Hippocampal formation (tissue), 2 donors: ENCODE measurements at regions not wholly inside any gene's neighbourhood (a gene's known extent, or its start where the extent isn't known, plus 50 kb on each side); places are given as distances from the start of the nearest gene placed in this dataset.
"Not testable (repeated sequence)": the region's sequence is repeated elsewhere in the genome, so short reads cannot be mapped to it uniquely, and the experiment has no call there.

ENCODE experiments used
- DNase-seq, 2 donors: peaks; one replicate each; lab custom pipeline; 2025; lab: John Stamatoyannopoulos, UW

DNA sequence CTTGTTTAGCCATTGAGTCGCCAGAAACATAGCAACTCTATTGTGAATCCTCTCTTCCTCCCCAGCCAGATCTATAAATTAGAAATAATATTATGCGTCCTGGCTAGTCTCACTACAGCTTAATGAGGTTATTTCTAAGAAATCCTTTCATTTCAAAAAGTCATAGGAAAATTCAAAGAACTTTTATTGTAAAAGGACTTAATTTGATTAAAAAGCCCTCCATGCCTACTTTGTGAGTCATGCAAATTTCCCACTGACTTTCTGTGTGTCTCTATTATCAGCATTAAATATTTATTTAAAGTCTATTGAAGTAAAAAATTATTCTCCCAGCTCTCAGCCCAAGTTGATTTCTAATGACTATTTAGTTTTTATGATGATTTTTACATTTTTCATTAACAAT is 160.7 kb downstream of the PHLDA1 start:
- no peak for DNase-seq

DNA sequence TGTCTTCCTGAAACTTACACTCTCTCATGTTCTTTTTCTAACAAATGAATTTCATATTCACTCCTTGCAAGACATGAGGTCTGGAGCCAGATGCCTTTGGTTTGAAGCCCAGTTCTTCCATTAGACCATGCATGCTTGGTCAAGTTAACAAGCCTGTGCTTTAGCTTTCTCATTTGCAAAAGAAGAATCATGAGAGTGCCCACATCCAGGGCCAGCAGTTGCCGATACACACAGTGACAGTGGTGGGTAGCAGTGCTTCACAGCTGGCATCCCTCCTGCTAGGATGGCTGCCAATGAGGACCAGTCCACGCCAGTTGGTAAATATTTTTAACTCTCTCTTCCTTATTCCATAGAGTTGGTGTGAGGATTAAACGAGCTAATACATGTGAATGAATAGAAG is 163.1 kb downstream of the PHLDA1 start:
- peak in 1 of 2 donors; percentile 17 for DNase-seq

DNA sequence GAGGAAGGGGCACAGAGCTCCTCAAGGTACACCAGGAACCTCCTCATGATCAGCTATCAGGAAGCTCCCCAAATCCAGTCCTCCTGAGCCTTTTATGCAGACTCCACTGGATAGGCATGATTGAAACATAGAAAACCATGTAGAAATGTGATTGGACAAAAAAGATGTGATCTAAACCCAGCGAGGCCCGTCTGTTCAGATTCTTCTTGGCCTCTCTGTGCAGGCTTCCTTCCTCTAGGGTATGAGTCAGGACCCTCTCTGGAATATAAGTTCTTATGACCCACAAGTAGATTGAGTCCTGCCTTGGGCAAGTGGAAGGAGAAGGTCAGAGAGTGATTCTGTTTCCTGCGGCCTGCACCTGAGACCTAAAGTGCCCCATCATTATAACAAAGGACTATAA is 166.3 kb downstream of the PHLDA1 start:
- DNase-seq = no peak

DNA sequence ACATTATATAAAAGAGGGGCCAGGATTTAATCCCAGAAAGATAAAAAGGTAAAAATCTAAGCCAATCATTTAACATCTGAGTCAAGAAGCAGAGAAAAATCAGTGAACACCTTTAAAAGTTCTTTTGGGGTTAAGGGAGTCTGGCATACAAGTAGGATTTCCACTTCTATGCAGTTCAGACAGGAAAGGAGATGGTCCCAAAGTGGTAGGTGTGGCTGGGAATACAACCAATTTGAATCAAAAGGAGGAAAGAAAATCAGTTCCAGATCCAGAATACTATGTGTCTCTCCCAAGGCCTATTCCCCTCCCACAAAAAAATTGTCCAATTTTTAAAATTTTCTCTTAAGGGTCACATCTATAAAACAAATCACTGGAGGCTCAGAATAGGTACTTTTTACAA is 167.4 kb downstream of the PHLDA1 start:
- no peak for DNase-seq

DNA sequence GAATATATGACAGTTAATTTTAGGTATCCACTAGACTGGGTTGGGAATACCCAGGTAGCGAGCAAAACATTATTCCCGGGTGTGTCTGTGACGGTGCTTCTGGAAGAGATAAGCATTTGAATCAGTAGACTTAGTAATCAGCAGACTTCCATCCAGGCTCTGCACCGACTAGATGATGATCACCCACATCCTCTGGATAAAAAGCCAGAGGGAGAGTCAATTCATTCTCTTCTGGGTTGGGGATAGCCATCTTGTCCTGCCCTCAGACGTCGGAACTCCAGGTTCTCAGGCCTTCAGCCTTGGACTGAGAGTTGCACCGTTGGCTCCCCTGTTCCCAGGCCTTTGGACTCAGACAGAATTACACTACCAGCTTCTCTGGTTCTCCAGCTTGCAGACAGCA is 168.0 kb downstream of the PHLDA1 start:
- no peak for DNase-seq

DNA sequence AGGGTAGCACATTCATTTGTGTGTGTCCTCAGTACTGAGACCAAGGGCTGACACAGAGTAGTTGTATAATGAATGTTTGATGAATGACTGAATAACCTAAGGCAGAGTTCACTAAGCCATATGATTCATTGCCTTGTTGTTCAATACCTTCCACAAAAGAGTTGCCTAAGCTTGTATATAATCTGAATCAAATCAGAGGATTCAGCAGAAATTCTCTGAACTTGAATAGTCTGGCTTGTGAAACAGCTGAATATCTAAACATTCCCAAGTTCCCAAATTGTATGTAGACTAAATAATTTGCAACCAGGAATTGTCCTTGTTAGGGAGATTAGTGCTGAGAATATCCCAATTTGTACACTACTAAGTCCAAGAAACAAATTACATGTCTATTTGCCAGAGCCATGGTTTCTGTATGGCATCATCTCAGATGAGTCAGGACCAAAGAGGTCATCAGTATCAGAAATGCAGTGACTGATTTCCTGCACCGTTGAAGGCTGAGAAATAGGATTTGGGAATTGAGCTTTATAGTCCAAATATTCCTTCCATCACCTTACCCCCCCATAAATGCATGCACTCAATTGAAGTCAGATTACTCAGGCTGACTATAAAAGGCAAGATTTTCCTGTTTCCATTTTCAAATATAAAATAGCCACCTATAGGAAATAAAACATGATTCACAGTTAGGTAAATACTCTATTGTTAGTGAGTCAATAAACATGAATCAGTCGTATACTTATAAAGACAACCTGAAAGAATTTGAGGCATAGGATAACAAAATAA is 168.7 kb downstream of the PHLDA1 start:
- DNase-seq = no peak

DNA sequence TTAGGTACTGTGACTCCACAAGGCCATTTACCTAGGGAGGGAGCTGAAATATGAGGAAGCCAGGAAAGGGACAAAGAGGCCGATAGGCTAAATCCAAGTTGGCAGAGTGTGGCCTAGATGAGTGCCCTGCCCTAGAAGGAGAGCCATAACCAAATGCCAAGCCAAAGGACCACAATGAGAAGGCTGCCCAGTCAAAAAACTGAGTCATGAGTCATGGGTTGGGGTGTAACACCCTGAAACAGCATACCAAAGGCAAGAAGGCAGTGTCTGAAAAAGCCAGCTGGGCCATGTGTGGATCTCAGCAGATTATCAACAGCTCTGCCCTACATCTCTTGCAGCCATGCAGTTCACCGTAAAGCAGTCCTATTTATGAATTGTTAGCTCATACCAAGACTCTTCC is 171.7 kb downstream of the PHLDA1 start:
- no peak for DNase-seq

DNA sequence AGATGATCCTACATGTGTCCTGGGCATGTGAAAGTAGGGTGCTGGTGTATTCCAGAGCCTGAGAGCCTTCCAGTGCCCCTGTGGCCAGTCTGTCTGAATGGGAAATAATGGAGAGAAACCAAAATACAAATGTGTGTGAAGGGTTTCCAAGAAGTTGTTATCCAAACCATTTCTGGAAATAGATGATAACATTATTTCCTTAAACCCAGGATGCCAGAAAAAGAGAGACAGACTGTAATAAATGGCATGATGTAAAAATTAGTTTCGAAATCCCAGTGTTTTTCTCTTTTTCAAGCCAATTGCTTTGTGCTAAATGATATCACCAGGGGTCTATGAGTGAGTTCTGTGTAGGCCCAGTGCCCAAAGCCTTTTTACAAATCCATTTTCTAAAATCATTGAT is 175.3 kb downstream of the PHLDA1 start:
- DNase-seq = no peak

DNA sequence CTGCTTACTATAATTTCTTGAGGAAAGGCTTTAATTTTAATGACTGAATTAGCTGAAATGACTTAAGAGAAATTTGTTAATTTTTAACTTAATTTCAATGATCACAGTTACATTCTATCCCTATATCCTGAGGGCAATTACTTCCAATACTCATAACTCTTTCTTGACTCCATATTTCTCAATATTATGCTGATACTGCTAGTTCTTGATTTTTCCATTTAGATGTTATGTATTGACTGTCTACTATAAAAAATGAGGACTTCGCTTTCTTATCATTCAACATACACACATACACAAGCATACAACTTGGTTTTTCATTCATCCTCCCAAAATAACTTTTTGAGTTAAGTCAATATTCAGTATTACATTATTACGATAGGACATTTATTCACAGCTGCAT is 176.2 kb downstream of the PHLDA1 start:
- DNase-seq = no peak

DNA sequence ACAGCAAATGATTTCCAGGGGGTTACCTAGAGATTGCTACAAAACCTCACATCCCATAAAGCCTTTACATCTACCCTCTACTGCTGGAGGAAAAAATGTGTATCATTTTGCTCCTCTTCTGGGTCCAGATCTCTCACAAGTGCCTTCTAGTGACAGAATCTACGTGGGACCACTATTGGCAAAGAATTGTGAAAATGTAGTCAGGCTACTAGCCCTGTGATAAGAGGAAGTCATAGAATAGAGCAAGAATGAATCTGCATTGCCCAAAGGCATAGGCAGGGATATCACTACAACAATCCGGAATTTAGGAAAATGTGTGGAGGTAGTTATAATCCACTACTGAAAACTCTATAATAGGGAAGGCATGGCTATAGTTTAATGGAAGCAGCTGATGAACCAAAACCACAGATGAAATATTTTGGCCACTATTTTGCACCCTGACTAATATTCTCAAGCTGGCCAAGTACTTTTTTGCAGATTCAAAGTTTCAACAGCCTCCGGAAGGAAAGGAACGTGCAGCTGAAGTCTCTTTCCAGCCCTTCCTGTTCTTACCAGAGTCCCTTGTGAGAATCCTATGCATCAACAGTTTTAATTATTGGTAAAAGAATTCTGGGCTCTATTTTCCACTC is 176.8 kb downstream of the PHLDA1 start:
- DNase-seq = no peak

DNA sequence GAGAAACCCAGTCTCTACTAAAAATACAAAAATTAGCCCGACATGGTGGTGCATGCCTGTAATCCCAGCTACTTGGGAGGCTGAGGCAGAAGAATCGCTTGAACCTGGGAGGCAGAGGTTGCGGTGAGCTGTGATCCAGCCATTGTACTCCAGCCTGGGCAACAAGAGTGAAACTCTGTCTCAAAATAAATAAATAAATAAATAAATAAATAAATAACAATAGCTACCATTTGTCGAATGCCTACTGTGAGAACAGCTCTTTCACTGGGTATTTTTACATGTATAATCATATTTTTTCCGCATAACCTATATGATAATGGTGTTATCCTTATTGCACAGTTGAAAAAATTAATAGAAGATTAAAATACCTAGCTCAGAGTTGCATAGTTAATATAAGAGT is 177.4 kb downstream of the PHLDA1 start:
- not testable (repeated sequence) for DNase-seq

DNA sequence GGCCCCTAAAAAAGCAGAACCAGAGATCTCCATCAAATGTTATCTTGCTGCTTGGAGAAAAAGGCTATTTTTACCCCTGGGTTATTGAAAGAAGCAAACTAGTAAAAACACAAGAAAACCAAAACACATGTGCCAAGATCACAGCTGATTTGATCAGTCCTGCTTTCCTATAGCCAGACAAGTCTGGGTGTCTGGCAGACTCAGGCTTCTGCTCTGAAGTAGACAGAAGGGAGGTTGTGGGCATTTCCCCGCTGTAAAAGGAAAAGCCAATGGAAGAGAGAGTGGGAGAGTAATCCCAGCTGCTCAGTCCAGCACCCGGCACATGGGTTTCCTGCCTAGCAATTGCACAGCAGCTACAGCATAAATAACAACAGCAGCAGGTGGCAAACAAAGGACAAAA is 177.9 kb downstream of the PHLDA1 start:
- no peak for DNase-seq

DNA sequence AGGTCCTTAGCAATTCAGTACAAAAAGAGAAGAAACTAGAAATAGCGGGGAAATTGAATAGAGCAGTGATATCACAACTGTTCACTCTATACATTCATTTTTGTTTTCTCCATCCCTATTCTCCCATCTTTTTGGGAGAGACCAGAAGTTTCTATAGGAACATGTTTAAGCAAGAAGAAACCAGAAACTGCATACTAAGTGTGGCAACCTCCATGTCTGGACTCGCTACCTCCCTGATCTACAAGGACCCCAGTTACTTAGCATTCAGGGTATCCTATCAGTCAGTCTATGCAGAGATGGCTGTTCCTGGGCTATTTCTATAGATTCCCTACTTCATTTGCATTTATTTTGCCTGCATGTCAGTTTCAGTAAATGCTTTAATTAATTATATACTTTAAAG is 178.6 kb downstream of the PHLDA1 start:
- DNase-seq = no peak

DNA sequence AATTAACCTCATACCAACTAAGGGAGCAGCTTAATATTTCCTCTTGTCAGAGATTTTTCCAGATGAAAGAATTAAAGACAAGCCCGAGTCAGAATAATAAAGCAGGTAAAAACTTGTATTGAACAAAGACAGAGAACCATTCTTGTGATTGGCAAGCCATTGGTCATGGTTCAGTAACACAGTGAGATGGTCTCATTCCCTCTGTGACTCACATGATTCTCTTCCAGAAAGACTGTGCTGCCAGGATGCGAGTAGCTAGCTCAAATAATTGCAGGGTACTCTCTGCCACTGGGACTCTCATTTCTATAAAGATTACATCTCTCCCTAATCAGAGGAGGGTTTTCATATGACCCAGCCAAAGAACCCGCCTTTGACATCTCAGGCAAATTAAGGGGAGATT is 179.4 kb downstream of the PHLDA1 start:
- DNase-seq = no peak

DNA sequence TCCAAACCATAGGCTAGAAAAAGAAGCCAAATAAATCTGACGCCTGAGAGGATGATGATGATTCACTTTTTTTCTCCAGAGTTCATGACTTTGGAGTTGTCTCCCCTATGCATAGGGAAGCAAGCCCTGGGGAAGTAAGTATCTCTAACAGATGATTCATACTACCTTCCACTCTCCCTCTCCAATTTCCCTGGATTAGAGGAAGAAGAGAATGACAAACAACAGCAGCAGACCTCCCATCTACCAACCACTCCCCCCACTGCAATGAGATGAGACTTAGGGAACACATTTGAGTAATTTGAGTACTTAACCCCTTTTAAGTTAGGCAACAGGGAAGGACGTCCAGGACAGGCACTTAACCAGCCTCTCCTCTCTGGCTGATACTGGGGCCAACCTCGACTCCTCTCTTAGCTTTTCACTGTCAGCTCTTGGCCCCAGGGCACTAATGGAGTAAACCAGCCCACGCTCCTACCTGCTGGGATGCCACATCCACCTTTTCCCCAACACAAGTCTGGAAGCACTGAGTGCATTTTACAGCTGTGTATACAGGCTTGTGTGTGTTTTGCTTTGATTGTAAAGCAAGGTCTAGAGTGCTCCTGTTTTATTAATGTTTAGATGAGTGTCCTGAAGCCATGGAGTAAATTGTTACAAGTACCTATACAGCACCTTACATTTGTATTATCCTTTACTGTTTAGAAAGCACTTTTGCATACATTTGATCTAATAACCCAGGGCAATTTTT is 180.7 kb downstream of the PHLDA1 start:
- DNase-seq = no peak

DNA sequence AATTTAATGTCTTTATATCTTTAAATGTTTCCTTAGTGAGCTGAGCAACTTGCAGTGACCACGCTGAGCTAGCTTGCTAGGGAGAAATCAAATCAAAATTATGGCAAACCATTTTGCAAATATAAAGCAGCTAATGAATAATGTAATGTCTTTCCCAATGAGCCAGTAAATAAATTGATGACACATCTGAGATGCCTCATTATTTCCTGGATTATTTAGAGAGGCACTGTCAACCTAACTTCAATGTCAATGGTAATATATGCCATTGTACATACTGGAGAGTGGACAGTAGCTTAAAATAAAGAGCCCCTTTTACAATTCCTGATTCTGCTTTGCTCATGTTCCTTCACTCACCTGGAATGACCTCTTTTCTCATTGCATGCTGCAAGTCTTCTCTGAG is 182.6 kb downstream of the PHLDA1 start:
- no peak for DNase-seq

DNA sequence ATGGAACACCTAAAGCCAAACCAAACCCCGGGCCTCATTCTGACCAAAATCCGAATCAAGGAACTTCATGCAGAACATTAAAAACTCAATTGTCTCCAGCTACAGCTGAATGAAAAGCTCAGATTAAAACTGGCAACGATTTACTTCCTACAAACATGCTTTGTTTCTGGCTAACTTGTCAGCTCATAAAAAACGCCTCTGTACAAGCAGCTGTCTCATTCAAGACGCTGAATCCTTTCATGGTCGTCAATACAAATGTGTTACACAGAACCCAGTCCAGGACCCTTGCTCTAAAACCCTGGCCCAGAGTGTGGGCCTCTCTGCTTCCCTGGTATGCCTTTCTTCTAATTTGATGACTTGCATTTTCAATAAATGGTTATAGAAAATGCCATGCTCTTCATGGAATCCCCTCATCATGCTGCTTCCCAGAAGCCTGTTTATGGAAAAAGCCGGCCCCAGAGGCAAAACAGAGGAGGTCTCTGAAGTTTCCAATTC is 183.1 kb downstream of the PHLDA1 start:
- DNase-seq = peak; percentile 37 to 78

DNA sequence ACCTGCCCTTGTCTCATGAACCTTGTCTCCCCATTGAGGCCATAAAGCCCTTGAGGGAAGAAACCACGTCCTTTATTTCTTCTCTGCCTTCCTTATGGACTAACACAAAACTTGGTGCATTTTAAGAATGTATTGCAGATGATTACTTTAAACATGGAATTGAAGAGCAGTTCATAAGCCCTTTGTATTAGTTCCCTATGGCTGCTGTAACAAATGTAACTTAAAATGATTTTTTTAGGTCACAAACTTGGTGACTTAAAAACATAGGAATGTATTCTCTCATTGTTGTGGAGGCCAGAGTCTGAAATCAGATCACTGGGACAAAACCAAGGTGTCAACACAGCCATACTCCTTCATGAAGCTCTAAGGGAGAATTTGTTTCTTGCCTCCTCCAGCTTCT is 185.5 kb downstream of the PHLDA1 start:
- no peak for DNase-seq

DNA sequence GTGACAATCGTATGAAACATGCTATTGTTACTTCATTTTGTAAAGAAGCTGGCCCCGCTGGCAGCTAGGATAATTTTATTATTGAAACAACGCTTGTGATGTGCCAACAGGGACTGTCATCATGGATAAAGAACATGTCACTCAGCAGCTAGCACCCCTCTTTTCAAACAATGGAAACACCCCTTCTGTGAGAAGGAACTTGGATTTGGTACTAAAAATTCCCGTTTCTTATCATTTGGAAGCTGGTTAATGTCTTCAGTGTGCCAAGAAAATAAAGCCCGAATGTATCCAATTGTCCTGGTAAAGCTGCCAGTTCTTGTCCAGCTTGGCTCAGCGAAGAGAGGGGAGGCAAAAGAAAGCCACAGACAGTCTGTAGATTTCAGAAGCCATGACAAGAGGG is 186.6 kb downstream of the PHLDA1 start:
- no peak for DNase-seq

DNA sequence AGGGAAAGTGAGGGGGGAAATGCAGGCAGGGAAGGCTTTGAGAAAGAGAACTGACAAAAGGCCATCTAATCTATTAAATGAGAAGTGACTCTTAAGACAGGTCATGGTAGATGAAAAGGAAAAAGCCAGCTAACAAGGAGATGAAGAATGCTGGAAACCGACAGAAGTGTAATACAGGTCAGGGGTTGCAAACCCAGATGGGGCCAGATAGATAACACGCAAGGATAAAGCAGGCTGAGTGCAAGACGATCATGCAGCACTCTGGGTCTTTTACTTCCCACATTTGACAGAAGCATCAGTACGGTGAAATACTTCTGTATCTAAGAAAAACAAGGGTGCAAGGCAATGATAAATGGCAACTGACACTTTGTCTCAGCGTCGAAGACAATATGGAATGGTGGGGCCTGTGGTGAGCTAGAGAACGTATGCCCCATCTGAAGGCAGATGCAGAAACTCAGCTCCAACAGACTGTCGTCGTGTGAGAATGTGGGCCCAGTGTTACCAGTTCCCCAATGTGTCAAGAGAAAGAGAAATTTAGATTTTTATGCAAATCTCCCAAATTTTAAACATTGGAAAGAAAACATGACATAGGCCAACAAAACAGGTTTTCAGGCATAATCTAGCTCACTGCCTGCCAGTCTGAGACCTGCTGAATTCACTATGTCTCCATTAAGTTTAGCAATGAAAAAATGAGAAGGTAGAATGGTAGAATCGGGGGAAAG is 187.4 kb downstream of the PHLDA1 start:
- no peak for DNase-seq

DNA sequence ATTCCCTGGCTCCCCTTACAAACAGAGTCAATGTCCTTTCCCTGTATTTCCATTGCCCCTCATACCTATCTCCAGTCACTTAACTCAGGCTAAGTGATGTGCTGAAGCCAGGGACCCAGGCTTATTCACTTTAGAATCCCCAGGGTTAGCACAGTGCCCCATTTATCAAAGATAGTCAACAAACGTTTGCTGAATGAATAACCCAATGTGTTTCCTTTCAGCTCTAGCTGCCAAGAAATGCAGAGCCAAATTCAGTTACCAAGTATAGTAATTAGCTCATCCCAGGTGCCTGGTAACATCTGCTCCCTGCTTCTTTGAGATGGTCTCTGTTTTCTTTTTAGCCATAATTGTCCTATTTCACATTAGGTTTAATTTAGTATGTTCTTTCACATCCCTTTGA is 189.5 kb downstream of the PHLDA1 start:
- peak in 1 of 2 donors; percentile 10 for DNase-seq

DNA sequence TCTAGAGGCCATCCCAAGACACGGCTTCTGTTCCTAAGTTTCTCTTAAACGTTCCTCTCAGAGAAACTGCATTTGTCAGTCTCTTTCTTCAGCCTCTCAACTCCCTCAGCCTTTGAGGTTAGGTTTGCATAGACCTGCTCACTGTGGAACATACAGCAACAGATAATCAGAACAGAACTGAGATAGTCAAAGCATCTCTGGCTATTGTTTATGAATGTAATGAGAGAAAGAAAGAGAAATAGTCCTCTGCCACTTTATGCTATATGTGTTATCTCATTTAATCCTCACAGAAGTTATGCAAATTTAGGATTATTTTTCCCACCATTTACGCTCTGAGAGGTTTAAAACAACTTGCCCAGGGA is 190.6 kb downstream of the PHLDA1 start:
- DNase-seq = no peak
